HFFc6 (cell line): ENCODE measurements at regions not wholly inside any gene's neighbourhood (a gene's known extent, or its start where the extent isn't known, plus 50 kb on each side); places are given as distances from the start of the nearest gene placed in this dataset.

ENCODE experiments used
- DNase-seq: peaks from one replicate; pipeline ENCODE4 v3.0.0-alpha.2; 2018
- H3K27ac Mint-ChIP-seq: 2 replicates; pipeline ENCODE4 v1.8.0; 2020; ENCODE audit warnings: mild to moderate bottlenecking, mixed read lengths
- H3K27me3 Mint-ChIP-seq: 2 replicates; pipeline ENCODE4 v1.8.0; 2021; ENCODE audit warnings: mild to moderate bottlenecking, moderate library complexity, mixed read lengths; ENCODE audit not compliant: insufficient read depth
- H3K36me3 Mint-ChIP-seq: 2 replicates; pipeline ENCODE4 v1.8.0; 2021; ENCODE audit warnings: low read depth, mixed read lengths
- H3K4me1 Mint-ChIP-seq: 2 replicates; pipeline ENCODE4 v1.8.0; 2020; ENCODE audit warnings: low read depth, mixed read lengths
- H3K4me3 Mint-ChIP-seq: 2 replicates; pipeline ENCODE4 v1.8.0; 2020; ENCODE audit warnings: mild to moderate bottlenecking, moderate library complexity, mixed read lengths
- H3K9me3 Mint-ChIP-seq: 2 replicates; pipeline ENCODE4 v1.8.0; 2020; ENCODE audit warnings: mild to moderate bottlenecking, mixed read lengths
- CTCF ChIP-seq: fragments of 200-600 bp; sonication (generic); IDR thresholded peaks from 2 replicates; pipeline ENCODE4 v1.5.0; 2021; ENCODE audit warnings: antibody characterized with exemption, mild to moderate bottlenecking

GRCh38 chr7:68692511-68692910 lies 905.8 kb upstream of the AUTS2 start:
- peaks cover 21% of the 10 kb centered on the region for H3K9me3 Mint-ChIP-seq
- H3K4me1 Mint-ChIP-seq: peaks cover 41% of the 10 kb centered on the region; the same call in 1 of the 2 replicates
- DNase-seq: no peak
- TF ChIP-seq CTCF: no peak
- H3K4me3 Mint-ChIP-seq: peak overlapping the region; percentile 66; the same call in 1 of the 2 replicates
- peaks cover 11% of the 10 kb centered on the region; the same call in 1 of the 2 replicates for H3K36me3 Mint-ChIP-seq
- H3K27me3 Mint-ChIP-seq: peaks cover 4% of the 10 kb centered on the region
- peak overlapping the region; percentile 98 for H3K27ac Mint-ChIP-seq

- no peak for DNase-seq
- Mint-ChIP-seq H3K4me1 (peaks cover 59% of the 10 kb centered on the region; the same call in 1 of the 2 replicates), H3K36me3 (peaks cover 11% of the 10 kb centered on the region; the same call in 1 of the 2 replicates), H3K27ac (no peak overlapping the region), H3K27me3 (no peaks in the 10 kb centered on the region; the same call in none of the 2 replicates), H3K4me3 (no peak overlapping the region), H3K9me3 (peaks cover 11% of the 10 kb centered on the region)
- TF ChIP-seq CTCF: no peak
Observed at GRCh38 chr7:68694656-68695055, 903.6 kb upstream of the AUTS2 start.

- peaks cover 11% of the 10 kb centered on the region for H3K9me3 Mint-ChIP-seq
- no peak for TF ChIP-seq CTCF
- peaks cover 52% of the 10 kb centered on the region; the same call in 1 of the 2 replicates for H3K4me1 Mint-ChIP-seq
- peak overlapping the region; percentile 62; the same call in 1 of the 2 replicates for H3K27ac Mint-ChIP-seq
- no peaks in the 10 kb centered on the region; the same call in none of the 2 replicates for H3K27me3 Mint-ChIP-seq
- DNase-seq: no peak
- peaks cover 11% of the 10 kb centered on the region; the same call in 1 of the 2 replicates for H3K36me3 Mint-ChIP-seq
- no peak overlapping the region; the same call in 1 of the 2 replicates for H3K4me3 Mint-ChIP-seq
Observed at GRCh38 chr7:68697796-68698280, 900.4 kb upstream of the AUTS2 start.

- Mint-ChIP-seq H3K9me3 (peaks cover 13% of the 10 kb centered on the region), H3K4me1 (peaks cover 44% of the 10 kb centered on the region; the same call in 1 of the 2 replicates), H3K27ac (peak overlapping the region; percentile 86), H3K27me3 (no peaks in the 10 kb centered on the region; the same call in 1 of the 2 replicates), H3K4me3 (peak overlapping the region; percentile 77; the same call in 1 of the 2 replicates), H3K36me3 (peaks cover 11% of the 10 kb centered on the region; the same call in 1 of the 2 replicates)
- DNase-seq: peak; percentile 39
- no peak for TF ChIP-seq CTCF
Observed at GRCh38 chr7:68699090-68699711, 899.1 kb upstream of the AUTS2 start.

GRCh38 chr7:68700414-68700813 lies 897.9 kb upstream of the AUTS2 start:
- H3K27me3 Mint-ChIP-seq: no peaks in the 10 kb centered on the region; the same call in 1 of the 2 replicates
- peak overlapping the region; percentile 71; the same call in 1 of the 2 replicates for H3K27ac Mint-ChIP-seq
- H3K4me3 Mint-ChIP-seq: no peak overlapping the region
- peaks cover 8% of the 10 kb centered on the region for H3K9me3 Mint-ChIP-seq
- no peak for TF ChIP-seq CTCF
- H3K4me1 Mint-ChIP-seq: peaks cover 34% of the 10 kb centered on the region; the same call in 1 of the 2 replicates
- DNase-seq: peak; percentile 0
- H3K36me3 Mint-ChIP-seq: peaks cover 7% of the 10 kb centered on the region; the same call in 1 of the 2 replicates
